Uterus (tissue), 2 donors: ENCODE measurements at regions not wholly inside any gene's neighbourhood (a gene's known extent, or its start where the extent isn't known, plus 50 kb on each side); places are given as distances from the start of the nearest gene placed in this dataset.

Experiments used
- CTCF ChIP-seq, 4 experiments: fragments of 200-600 bp in 2 of 4; fragments of 450-650 bp in 2 of 4; sonication (generic) in 2 of 4; IDR thresholded peaks; one replicate each; pipeline ENCODE4 v1.5.1; 2016 to 2019; ENCODE audit warnings: antibody characterized with exemption in 4 of 4, mild to moderate bottlenecking in 2 of 4, moderate library complexity in 1 of 4
- POLR2A ChIP-seq, 2 donors: fragments of 450-650 bp; IDR thresholded peaks; one replicate each; pipeline ENCODE4 v1.6.1; 2016; ENCODE audit warnings: antibody characterized with exemption in 2 of 2, mild to moderate bottlenecking in 1 of 2, moderate library complexity in 1 of 2

- TF ChIP-seq CTCF (IDR thresholded peaks at IDR 0.05) (no peak), POLR2A (IDR thresholded peaks at IDR 0.05) (no peak)
These were observed 135.6 kb upstream of the HNMT start for GRCh38 chr2:137828624-137829023.
